GM21447 (cell line): ENCODE measurements at regions not wholly inside any gene's neighbourhood (a gene's known extent, or its start where the extent isn't known, plus 50 kb on each side); places are given as distances from the start of the nearest gene placed in this dataset.
"Not testable (repeated sequence)": the region's sequence is repeated elsewhere in the genome, so short reads cannot be mapped to it uniquely, and the experiment has no call there.

ENCODE experiments used
- ATAC-seq: cut with Tn5 transposase; IDR thresholded peaks from one replicate; pipeline ENCODE4 v1.9.1; 2021; ENCODE audit not compliant: unreplicated experiment

DNA sequence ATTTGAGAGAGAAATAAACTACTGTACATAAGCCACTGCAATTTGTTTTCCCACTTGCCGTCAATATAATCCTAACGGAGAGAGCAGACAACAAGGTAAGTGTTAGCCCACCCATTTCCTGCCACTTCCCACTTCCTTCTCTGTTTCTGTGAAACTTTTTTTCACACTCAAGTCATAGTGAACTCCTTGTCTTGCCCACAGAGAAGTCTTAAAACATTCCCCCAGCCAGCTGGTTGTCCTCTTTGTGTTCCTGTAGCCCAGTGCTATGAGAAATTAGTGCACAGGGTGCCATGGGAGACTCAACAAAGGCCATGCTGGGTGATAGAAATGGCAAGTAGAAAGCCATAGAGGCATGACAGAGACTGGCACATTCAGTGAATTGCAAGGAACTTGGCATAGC is 208.6 kb downstream of the BLID start:
- no peak for ATAC-seq

DNA sequence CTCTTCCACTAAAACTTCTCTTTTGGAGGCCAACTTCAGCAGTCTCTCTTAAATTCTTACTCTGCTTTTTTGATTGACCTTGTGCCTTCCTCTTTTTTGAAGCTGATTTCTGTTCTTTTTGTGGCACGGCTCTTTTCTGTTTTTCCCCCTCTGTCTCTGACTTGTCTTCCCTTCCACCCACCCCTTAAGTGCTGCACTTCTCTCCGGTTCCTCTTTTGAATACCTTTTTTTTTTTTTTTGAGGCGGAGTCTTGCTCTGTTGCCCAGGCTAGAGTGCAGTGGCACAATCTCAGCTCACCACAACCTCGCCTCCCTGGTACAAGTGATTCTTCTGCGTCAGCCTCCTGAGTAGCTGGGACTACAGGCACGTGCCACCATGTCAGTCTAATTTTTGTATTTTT is 211.9 kb downstream of the BLID start:
- ATAC-seq = no peak

DNA sequence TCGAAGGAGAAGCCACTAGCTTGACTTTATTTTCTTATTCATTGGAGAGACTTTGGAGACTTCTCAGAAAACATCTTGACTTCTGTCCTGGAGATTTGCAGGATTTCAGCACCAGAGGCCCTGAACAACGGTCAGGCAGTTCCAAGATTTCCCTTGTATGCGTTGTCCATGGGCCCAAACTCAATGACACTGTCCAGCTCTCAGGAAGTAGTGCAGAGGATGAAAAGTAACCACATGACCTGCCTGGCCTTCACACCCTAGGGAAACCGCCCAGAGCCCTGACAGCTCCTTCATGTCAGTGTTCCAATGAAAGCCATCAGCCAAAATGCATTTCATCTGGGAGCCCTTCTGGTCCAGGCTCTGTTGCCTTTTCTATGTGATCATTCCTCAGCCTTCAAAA is 214.1 kb downstream of the BLID start:
- no peak for ATAC-seq

GRCh38 chr11:121901417-121901816 is 214.6 kb downstream of the BLID start:
- not testable (repeated sequence) for ATAC-seq

GRCh38 chr11:121899520-121899919 is 216.5 kb downstream of the BLID start:
- ATAC-seq = no peak

GRCh38 chr11:121898903-121899302 is 217.1 kb downstream of the BLID start:
- ATAC-seq = no peak

GRCh38 chr11:121895919-121896318 is 220.1 kb downstream of the BLID start:
- ATAC-seq = no peak

DNA sequence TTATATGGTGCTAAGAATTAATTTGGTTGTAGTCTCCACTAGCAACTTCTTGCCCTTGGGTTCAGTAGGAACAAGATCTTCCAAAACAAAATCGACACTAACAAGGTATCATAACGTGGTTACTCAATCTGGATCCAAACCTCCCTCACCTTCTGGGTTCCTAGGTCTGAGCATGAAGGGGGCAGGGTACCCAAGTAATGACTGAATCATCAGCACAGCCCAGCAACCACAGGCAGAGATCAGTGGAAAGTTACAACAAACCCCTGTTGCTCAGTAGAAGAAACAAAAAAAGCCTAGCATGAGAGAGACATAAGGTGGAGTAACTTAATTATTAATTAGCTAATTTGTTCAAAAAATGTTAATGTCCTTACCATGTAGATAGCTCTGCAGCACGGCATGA is 221.4 kb downstream of the BLID start:
- ATAC-seq = no peak

GRCh38 chr11:121892863-121893262 is 223.2 kb downstream of the BLID start:
- ATAC-seq = no peak

DNA sequence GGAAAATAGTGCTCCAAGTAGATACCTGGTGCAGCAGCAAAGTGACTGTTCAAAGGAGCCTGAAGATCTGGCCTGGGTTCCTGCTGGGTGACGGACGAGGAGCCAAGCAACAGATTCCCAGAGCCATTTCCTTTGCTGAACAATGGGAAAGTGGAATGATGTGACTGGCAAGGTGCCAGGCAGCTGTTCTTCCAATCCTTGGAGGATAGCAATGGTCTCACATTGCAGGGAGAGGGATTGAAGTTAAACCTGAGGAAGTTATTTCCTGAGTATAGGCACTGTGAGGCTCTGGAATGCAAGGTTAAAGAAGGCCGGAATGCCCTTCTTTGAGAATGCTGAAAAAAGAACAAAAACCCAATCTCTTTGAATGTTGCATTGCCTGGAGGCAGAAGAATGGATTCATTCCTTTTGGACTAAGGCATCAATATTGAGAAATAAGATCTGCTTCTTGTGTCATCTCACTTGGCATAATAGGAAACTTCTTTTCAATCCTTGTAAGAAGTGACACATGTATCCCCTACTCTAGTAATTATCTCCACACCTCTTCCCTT is 223.8 kb downstream of the BLID start:
- no peak for ATAC-seq

GRCh38 chr11:121890946-121891515 is 225.0 kb downstream of the BLID start:
- ATAC-seq = no peak

DNA sequence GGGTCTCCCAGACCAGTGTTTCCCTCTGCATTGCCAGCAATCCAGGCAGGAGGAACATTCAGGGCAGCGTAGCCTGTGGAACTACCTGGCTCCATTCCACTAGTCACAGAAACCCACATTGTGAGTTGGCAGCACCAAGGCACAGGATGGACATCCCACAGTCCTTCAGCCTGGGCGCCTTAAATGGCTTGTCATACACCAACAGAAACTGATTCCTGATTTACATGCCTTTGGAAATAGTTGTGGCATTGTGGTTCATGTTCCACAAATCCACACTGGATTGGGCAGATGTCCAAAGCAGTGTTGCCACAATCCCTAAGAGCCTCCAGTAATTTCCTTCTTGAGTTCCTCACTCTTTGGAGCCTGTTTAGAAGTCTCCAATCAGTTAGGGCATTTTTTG is 225.6 kb downstream of the BLID start:
- ATAC-seq = no peak

DNA sequence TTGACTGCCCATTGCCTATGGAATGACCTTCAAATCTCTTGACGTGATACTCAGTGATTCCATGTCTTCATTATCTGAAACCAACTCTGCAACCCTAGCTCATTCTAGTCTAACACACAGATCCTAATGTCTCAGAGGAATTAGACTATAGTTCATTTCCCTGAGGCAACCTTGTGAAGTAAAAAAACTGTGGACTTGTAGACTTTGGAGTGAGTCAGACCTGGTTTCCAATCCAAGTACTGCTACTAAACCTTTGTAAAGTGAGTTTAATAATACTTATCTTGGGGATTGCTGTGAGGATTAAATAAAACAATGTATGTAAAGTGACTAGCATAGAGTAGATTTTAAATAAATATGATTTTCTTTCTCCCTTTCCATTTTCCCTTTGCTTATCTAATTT is 226.1 kb downstream of the BLID start:
- ATAC-seq = no peak

DNA sequence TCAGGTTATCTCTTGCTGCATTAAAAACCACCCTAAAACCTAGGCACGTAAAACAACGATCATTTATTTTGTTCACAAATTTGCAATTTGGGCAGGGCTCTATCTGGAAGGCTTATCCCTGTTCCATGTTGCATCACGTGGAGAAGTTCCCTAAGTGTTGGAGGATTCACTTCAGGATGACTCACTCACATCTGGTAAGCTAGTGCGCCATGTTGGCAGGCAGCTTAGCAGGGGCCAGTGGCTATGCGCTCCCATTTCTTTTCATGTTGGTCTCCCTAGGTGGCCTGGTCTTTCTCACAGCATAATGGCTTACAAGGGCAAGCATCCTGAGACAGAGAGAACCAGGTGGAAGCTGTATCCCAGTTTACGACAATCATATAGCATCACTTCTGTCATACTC is 226.8 kb downstream of the BLID start:
- no peak for ATAC-seq

DNA sequence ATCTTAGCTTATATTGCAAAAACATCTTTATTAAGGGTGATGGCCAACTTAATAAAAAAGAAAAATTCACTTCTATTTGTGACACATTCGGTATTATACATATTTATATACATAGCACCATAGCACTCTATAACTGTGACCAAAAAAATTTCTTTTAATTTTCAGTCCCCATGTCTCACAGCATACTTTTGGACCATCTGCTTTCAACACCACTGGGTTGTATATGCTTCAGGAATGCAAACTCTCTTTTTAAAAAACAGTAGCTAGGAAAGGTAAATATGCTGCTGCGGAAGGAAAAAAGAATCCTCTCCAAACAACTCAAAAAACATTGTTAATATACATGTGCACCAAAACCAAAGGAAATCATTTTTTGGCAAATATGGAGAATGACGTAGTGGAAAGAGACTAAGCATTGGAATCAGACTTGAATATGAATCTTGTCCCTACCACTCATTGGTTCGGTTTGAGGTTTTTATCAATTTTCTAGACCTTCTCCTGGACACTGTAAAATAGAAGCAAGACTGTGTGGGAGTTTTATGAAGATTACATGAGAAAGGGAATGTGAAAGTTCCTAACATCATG is 227.9 kb downstream of the BLID start:
- ATAC-seq = no peak

DNA sequence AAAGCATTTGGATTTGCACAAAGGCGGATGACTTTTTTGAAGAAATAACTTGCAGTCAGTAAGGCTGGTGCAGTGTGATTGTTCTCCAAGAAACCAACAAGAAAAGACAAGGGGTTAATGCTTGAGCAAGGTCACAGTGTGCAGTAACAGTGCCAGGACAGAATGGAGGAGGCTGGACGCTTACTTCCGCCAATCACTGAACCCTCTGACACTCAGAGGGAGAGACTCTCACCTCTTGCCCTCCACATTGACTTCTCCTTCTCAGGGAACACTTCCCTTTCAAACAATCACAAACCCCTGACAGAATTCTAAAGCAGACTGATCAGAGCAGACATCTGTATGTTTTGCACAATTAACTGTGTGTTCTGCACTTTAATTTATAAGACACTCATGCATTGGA is 228.4 kb downstream of the BLID start:
- no peak for ATAC-seq

DNA sequence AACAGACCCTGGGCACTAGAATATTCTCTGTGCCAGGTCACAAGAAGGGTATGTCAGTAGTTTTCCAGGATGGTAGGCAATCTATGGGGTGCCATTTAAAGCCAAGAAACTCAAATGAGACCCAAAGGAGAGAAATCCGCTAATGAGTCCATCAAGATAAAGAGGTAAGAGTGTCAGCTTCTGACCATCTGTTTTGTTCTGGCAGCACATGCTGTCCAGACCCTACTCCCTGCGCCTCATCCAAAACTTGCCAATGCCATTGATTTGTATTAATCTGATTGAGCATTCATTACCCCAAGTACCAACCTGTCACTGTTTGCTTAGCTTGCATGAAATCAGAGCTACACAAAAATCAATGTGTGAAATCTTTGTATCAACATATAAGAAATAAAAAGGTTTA is 229.0 kb downstream of the BLID start:
- no peak for ATAC-seq

DNA sequence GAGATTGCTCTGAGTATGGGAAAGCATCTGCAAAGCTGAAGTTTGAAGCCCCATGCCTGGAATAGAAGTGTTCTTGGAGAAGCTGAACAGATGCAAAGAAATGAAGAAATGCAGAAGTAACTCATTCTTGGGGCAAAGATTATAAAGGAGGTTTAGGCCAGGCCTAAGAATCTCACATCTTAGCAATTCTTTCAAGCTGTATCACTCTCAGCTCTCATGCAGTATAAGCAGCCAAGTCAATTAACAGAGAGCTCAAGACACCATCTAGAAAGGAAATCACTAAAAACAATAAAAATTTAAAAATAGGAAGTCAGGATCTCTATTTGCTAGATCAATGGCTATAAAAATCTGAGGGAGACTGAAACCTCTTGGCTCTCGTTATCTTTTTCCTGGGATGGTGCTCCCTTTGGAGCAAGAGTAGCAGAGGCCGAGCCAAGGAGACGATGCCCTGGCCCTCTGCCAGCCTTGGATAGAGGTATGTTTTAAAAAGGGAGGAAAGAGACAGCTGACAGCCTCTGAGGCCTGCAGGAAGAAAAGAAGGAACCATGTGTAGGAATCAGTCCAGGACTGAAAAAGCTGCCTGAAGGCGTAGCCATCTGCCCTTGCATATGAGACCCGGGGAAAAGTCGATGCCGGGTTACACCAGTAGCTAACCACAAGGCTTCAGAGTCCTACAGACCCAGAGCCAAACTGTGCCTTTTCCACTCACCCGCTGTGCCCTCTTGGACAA is 229.8 kb downstream of the BLID start:
- no peak for ATAC-seq

DNA sequence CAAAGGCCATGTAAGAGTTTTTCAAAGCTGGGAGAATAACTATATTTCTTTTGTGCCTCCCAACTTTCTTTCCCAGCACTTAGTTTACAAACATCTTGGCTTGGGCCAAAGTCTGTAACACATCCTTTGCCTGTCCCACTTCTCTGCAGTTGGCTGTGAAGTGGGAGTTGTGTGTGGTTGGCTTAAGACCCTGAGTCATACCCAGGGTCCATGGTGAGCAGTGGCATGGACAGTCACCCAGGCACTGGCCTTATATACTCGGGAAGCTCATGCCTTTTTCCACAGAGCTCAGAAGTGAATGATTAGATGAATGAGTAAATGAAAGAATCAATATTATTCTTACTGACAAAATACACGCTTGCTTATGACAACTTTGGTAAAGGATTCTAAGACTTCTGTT is 231.4 kb downstream of the BLID start:
- no peak for ATAC-seq

- no peak for ATAC-seq
Observed at GRCh38 chr11:121881806-121882205, 234.2 kb downstream of the BLID start.

GRCh38 chr11:121877152-121877551 is 238.9 kb downstream of the BLID start:
- no peak for ATAC-seq

DNA sequence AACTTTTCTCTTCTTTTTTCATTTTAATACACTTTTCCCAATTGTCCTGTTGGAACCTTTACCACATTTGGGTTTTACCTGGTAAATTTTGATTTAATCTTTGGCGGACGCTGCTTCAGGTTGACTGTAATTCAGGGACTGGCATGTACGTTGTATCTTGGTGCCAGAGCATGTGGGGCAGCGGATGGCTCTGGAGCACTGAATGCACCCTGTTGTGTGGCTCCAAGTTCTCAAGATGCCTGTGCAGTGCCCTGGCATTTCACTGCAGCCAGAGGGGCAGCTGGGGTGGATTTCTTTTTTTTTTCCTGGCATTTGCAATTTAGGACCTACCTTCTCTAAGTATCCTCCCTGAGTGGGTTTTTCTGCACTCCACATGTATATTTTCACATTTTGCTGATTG is 242.2 kb downstream of the BLID start:
- ATAC-seq = no peak
